B cell (primary cell): ENCODE measurements at regions not wholly inside any gene's neighbourhood (a gene's known extent, or its start where the extent isn't known, plus 50 kb on each side); places are given as distances from the start of the nearest gene placed in this dataset.

Experiments
- ATAC-seq: fragments of 200-7000 bp; cut with Tn5 transposase; one replicate; pipeline ENCODE4 v1.10.0; 2021; ENCODE audit warnings: low read depth, mild to moderate bottlenecking, moderate number of reproducible peaks, moderate library complexity
- CTCF ChIA-PET: fragments of 350-600 bp; sonication (Branson Sonifier 250); formaldehyde crosslinking; loops from one replicate; lab custom pipeline; 2021; ENCODE audit warnings: antibody characterized with exemption, inconsistent platforms; lab: Charles Lee
- POLR2A ChIA-PET: fragments of 350-600 bp; sonication (Branson Sonifier 250); formaldehyde crosslinking; loops from one replicate; lab custom pipeline; 2021; ENCODE audit warnings: antibody characterized with exemption; lab: Charles Lee
- DNase-seq: peaks from one replicate; pipeline ENCODE4 v3.0.0; 2013
- H2AFZ ChIP-seq: 2 replicates; pipeline ENCODE4 v1.6.1; 2012; ENCODE audit warnings: mild to moderate bottlenecking, low read depth, low read length; ENCODE audit not compliant: insufficient read depth, poor library complexity, severe bottlenecking
- H3K27ac ChIP-seq, 2 donors: 1 replicate in 1 of 2; 2 replicates in 1 of 2; pipeline ENCODE4 v1.5.1; 2012 to 2013; ENCODE audit warnings: low read length in 2 of 2, mild to moderate bottlenecking in 2 of 2, moderate library complexity in 1 of 2
- H3K27me3 ChIP-seq, 4 experiments: fragments of 200-600 bp in 1 of 4; sonication (generic) in 1 of 4; replicated peaks in 1 of 4; 1 replicate in 2 of 4; 2 replicates in 2 of 4; pipeline versions ENCODE4 v1.6.1 to v1.7.0; 2013 to 2016; ENCODE audit warnings: low read length in 3 of 4, mild to moderate bottlenecking in 2 of 4, mixed read lengths in 1 of 4, moderate library complexity in 1 of 4; ENCODE audit not compliant: insufficient read depth in 4 of 4, control insufficient read depth in 3 of 4; ENCODE audit errors: control extremely low read depth in 1 of 4
- H3K36me3 ChIP-seq, 2 experiments: replicated peaks in 1 of 2; 1 replicate in 1 of 2; 2 replicates in 1 of 2; pipeline versions ENCODE4 v1.6.1 to v1.7.1; 2013; ENCODE audit warnings: low read length in 1 of 2; ENCODE audit not compliant: insufficient read depth in 2 of 2, control insufficient read depth in 1 of 2; ENCODE audit errors: control extremely low read depth in 1 of 2, extremely low read depth in 1 of 2
- H3K4me1 ChIP-seq, 2 donors: fragments of 200-600 bp in 1 of 2; sonication (generic) in 1 of 2; 1 replicate in 1 of 2; 2 replicates in 1 of 2; pipeline versions ENCODE4 v1.5.1 to v1.6.1; 2013 to 2017; ENCODE audit warnings: low read length in 2 of 2; ENCODE audit not compliant: control insufficient read depth in 2 of 2, insufficient read depth in 2 of 2
- H3K4me2 ChIP-seq: replicated peaks from 2 replicates; pipeline ENCODE3; 2012; ENCODE audit warnings: mild to moderate bottlenecking, low read depth, low read length; ENCODE audit not compliant: poor library complexity, severe bottlenecking
- H3K4me3 ChIP-seq, 5 experiments: fragments of 200-600 bp in 1 of 5; sonication (generic) in 1 of 5; 1 replicate in 3 of 5; 2 replicates in 2 of 5; pipeline versions ENCODE4 v1.5.1 to v1.7.0; 2011 to 2016; ENCODE audit warnings: low read length in 4 of 5, mild to moderate bottlenecking in 4 of 5, low read depth in 2 of 5, control low read depth in 1 of 5, moderate library complexity in 1 of 5; ENCODE audit not compliant: insufficient read depth in 1 of 5; ENCODE audit errors: control extremely low read depth in 1 of 5, extremely low read depth in 1 of 5
- H3K79me2 ChIP-seq: fragments of 200-600 bp; sonication (generic); one replicate; pipeline ENCODE4 v1.6.0; 2016; ENCODE audit warnings: low read length; ENCODE audit not compliant: control insufficient read depth, insufficient read depth
- H3K9ac ChIP-seq: fragments of 200-600 bp; sonication (generic); 2 replicates; pipeline ENCODE4 v1.6.1; 2017; ENCODE audit warnings: mild to moderate bottlenecking, low read length, moderate library complexity
- H3K9me3 ChIP-seq, 3 donors: one replicate each; pipeline versions ENCODE4 v1.6.1 to v1.7.1; 2013; ENCODE audit warnings: low read length in 2 of 3; ENCODE audit not compliant: control insufficient read depth in 2 of 3, insufficient read depth in 1 of 3; ENCODE audit errors: control extremely low read depth in 1 of 3
- H4K20me1 ChIP-seq: 2 replicates; pipeline ENCODE4 v1.6.0; 2012; ENCODE audit warnings: mild to moderate bottlenecking, low read length; ENCODE audit not compliant: insufficient read depth, control insufficient read depth, poor library complexity, severe bottlenecking
- H3K27ac Mint-ChIP-seq: one replicate; pipeline ENCODE4 v1.8.0; 2021; ENCODE audit warnings: mixed read lengths
- H3K27me3 Mint-ChIP-seq: one replicate; pipeline ENCODE4 v1.8.0; 2021; ENCODE audit warnings: mixed read lengths
- H3K4me1 Mint-ChIP-seq: one replicate; pipeline ENCODE4 v1.8.0; 2021; ENCODE audit warnings: mixed read lengths
- H3K4me3 Mint-ChIP-seq: one replicate; pipeline ENCODE4 v1.8.0; 2021; ENCODE audit warnings: mixed read lengths
- H3K9me3 Mint-ChIP-seq: one replicate; pipeline ENCODE4 v1.8.0; 2022; ENCODE audit warnings: mixed read lengths; ENCODE audit not compliant: insufficient read depth
- CTCF ChIP-seq: fragments of 200-600 bp; IDR thresholded peaks from one replicate; pipeline ENCODE4 v1.8.0; 2022; ENCODE audit warnings: antibody characterized with exemption, mild to moderate bottlenecking
- EZH2 ChIP-seq: IDR thresholded peaks from 2 replicates; pipeline ENCODE4 v1.6.1; 2012; ENCODE audit warnings: borderline replicate concordance, low read depth, mild to moderate bottlenecking, moderate library complexity, low read length; ENCODE audit not compliant: insufficient read depth, poor library complexity, severe bottlenecking
- WGBS: methylation state at CpG from one replicate; pipeline ENCODE4 v1.1.5; 2013; ENCODE audit warnings: missing lambda C conversion rate; ENCODE audit not compliant: insufficient coverage; 5-methylcytosine and 5-hydroxymethylcytosine counted together
- intact Hi-C: fragments of 100-400 bp; cut with micrococcal nuclease; formaldehyde crosslinking; loops from one replicate; pipeline ENCODE4 v1.10.0; 2022

- Histone ChIP-seq H3K36me3 (no peaks in the 10 kb centered on the region), H3K4me2 (no peak overlapping the region), H3K9me3 (peaks cover 0 to 26% (median 0%) of the 10 kb centered on the region in 3 donors), H3K9ac (no peak overlapping the region), H2AFZ (no peak overlapping the region), H3K4me1 (no peaks in the 10 kb centered on the region), H4K20me1 (no peaks in the 10 kb centered on the region), H3K79me2 (no peaks in the 10 kb centered on the region), H3K4me3 (no peak overlapping the region), H3K27me3 (no peaks in the 10 kb centered on the region), H3K27ac (no peak overlapping the region)
- Mint-ChIP-seq H3K4me3 (no peak overlapping the region), H3K4me1 (no peaks in the 10 kb centered on the region), H3K27me3 (no peaks in the 10 kb centered on the region), H3K27ac (no peak overlapping the region), H3K9me3 (no peaks in the 10 kb centered on the region)
- 45% methylated on average over 14 of the region's 15 CpGs for WGBS
- no peak for ATAC-seq
- ChIA-PET CTCF (no interaction called here), POLR2A (no interaction called here)
- DNase-seq: no peak
- no peak for TF ChIP-seq EZH2
- TF ChIP-seq CTCF: no peak
- intact Hi-C loops: no loop called here
Measured at GRCh38 chr14:98167705-98168104, 1104.3 kb downstream of the BCL11B start.

- no peaks in the 10 kb centered on the region for H3K4me1 Mint-ChIP-seq
- Histone ChIP-seq H3K4me2 (no peak overlapping the region), H3K9ac (no peak overlapping the region), H2AFZ (no peak overlapping the region), H3K27me3 (no peaks in the 10 kb centered on the region), H3K36me3 (no peaks in the 10 kb centered on the region), H3K4me3 (no peak overlapping the region), H3K9me3 (peaks cover 0 to 23% (median 0%) of the 10 kb centered on the region in 3 donors), H3K79me2 (no peaks in the 10 kb centered on the region), H4K20me1 (no peaks in the 10 kb centered on the region), H3K27ac (no peak overlapping the region), H3K4me1 (no peaks in the 10 kb centered on the region)
- ChIA-PET POLR2A (no interaction called here), CTCF (no interaction called here)
- no peaks in the 10 kb centered on the region for H3K27me3 Mint-ChIP-seq
- DNase-seq (no peak), ATAC-seq (no peak)
- no peaks in the 10 kb centered on the region for H3K9me3 Mint-ChIP-seq
- H3K27ac Mint-ChIP-seq: no peak overlapping the region
- no peak for TF ChIP-seq EZH2
- TF ChIP-seq CTCF: no peak
- H3K4me3 Mint-ChIP-seq: no peak overlapping the region
- WGBS: 69% methylated on average over 5 of the region's 5 CpGs
- intact Hi-C loops: no loop called here
Measured at GRCh38 chr14:98168211-98168985, 1103.6 kb downstream of the BCL11B start.
